DOHH2 (cell line): ENCODE measurements at regions not wholly inside any gene's neighbourhood (a gene's known extent, or its start where the extent isn't known, plus 50 kb on each side); places are given as distances from the start of the nearest gene placed in this dataset.

ENCODE experiments used
- EZH2phosphoT487 ChIP-seq: fragments of 200-600 bp; sonication (generic); IDR thresholded peaks from 2 replicates; pipeline ENCODE4 v1.6.1; 2017; ENCODE audit warnings: borderline replicate concordance, mild to moderate bottlenecking, antibody characterized with exemption, low read length, moderate library complexity, mixed read lengths
- TF ChIP-seq, protein P1 (sequence below): fragments of 200-600 bp; sonication (generic); IDR thresholded peaks from one replicate; pipeline ENCODE4 v1.5.1; 2014; ENCODE audit warnings: antibody characterized with exemption, mild to moderate bottlenecking, low read depth, low read length; ENCODE audit not compliant: poor library complexity, severe bottlenecking

DNA sequence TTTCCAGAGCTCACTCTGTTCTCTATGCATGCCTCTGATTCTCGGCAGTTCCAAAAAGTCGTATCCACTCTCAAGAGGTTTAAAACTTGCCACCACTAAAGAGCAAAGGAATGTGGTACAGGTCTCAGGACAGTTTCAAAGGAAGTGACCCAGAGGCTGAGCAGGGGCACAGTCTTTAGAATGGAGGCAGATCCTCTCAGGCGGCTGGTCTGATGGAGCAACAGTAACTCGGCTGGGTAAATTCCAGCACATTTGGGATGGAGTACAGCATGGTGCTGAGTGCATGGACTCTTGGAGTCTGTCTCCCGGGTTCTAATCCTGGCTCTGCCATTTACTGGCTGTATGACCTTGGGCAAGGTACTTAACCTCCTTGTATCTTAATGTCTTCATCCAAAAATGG lies 88.1 kb upstream of the BACH2 start:
- TF ChIP-seq, protein P1, sequence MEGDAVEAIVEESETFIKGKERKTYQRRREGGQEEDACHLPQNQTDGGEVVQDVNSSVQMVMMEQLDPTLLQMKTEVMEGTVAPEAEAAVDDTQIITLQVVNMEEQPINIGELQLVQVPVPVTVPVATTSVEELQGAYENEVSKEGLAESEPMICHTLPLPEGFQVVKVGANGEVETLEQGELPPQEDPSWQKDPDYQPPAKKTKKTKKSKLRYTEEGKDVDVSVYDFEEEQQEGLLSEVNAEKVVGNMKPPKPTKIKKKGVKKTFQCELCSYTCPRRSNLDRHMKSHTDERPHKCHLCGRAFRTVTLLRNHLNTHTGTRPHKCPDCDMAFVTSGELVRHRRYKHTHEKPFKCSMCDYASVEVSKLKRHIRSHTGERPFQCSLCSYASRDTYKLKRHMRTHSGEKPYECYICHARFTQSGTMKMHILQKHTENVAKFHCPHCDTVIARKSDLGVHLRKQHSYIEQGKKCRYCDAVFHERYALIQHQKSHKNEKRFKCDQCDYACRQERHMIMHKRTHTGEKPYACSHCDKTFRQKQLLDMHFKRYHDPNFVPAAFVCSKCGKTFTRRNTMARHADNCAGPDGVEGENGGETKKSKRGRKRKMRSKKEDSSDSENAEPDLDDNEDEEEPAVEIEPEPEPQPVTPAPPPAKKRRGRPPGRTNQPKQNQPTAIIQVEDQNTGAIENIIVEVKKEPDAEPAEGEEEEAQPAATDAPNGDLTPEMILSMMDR: no peak
- TF ChIP-seq EZH2phosphoT487: no peak
